ENCODE measurements at regions not wholly inside any gene's neighbourhood (a gene's known extent, or its start where the extent isn't known, plus 50 kb on each side); places are given as distances from the start of the nearest gene placed in this dataset.
"Not testable (repeated sequence)": the region's sequence is repeated elsewhere in the genome, so short reads cannot be mapped to it uniquely, and the experiment has no call there.

GRCh38 chr7:145104400-145104799, 268.5 kb upstream of the TPK1 start:
- no peak for DNase-seq (ENCODE audit: low read depth)

GRCh38 chr7:145102199-145102598, 266.3 kb upstream of the TPK1 start:
- DNase-seq (ENCODE audit: low read depth) = not testable (repeated sequence)

- DNase-seq (ENCODE audit: low read depth) = no peak
These were observed 256.9 kb upstream of the TPK1 start for GRCh38 chr7:145092766-145093165.

DNA sequence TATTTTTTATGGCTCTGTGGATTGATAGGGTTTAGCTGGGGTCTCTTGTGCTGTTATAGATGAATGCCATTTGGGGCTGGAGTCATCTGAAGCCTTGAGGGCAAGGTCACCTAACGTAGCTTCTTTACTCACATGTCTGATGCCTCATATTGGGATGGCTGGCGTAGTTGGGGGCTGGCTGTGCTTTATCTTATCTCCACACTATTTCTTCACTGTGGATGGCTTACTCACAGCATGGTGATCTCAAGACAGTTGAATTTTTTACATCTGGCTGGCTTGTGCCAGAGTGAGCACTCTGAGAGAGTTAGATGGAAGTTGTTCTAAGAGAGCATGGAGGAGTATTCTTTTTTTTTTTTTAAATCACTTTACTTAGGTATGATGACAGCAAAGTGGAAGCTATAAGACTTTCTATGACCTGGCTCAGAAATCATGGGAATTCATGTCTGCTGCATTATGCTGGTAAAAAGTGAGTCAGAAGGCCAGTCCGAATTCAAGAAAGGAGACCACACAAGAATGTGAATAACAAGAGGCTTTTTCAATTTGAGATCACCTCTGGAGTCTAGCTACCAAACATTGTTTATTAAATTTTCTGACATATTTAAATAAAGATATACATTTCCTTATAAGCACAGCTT, 252.4 kb upstream of the TPK1 start:
- DNase-seq (ENCODE audit: low read depth) = no peak

DNA sequence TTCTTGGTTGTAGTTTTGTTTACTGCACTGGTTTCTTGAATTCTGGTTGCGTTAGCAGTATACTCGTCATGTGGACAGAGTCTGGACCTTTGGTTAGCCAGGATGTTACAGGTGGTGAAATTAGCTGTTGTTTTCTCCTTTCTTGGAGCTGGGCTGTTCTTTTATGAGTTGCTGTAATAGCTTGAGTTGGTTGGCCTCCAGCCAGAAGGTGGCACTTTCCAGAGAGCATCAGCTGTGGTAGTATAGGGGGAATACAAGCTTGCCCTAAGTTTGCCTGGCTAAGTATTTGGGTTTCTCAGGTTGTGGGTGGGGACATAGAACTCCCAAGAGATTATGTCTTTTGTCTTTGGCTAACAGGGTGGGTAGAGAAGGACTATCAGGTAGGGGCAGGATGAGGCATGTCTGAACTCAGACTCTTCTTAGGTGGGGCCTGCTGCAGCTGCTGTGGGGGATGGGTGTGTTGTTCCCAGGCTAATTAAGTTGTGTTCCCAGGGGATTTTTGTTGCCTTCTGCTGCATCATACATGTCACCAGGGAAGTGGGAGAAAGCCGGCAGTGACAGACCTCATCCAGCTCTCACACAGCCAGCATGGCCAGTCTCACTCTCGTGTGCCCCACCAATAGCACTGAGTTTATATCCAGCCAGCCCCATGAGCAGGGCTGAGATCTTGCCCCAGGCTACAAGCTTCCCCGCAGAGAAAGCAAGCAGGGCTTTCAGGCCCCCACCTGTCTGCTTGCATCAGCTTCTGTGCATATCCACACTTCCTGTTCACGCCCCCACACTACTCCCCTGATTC, 246.7 kb upstream of the TPK1 start:
- DNase-seq (ENCODE audit: low read depth) = no peak

- DNase-seq (ENCODE audit: low read depth) = no peak
These were observed 229.6 kb upstream of the TPK1 start for GRCh38 chr7:145065473-145065872.

- no peak for DNase-seq (ENCODE audit: low read depth)
These were observed 228.3 kb upstream of the TPK1 start for GRCh38 chr7:145064114-145064513.

DNA sequence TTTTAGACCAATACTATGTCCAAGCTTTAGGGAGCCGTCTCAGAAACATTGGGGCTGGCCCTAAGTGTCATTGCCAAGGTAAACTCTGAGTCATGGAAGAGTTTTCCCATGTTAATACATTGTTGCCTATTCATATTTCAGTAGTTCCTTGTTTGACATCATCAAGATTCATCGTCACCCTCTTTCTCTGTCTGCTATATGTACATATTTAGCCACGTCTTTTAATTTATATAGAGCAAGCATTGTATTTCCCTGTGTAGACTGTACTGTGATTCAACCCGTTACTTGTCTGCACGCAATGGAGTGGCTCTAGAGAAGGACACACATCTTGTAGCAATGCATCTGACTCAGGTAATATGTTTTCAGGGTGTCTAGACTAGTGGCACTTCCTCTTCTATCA, 217.9 kb upstream of the TPK1 start:
- no peak for DNase-seq (ENCODE audit: low read depth)

DNA sequence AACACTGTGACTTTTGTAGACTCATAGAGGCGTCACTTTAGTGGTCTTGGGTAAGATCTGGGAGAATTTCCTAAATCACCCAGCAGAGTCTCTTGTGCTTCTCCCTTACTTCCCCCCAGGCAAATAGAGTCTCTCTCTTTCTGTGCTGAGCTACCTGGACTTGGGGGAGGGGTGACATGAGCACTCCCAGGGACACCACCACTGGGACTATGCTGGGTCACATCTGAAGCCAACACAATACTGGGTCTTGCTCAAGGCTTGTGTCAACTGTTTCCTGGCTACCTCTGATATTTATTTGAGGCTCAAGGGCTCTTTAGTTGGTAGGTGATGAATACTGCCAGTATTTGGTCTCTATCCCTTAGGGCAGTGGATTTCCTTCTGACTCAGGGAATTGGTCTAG, 214.6 kb upstream of the TPK1 start:
- DNase-seq (ENCODE audit: low read depth) = no peak

- peak; percentile 19 for DNase-seq (ENCODE audit: low read depth)
These were observed 201.0 kb upstream of the TPK1 start for GRCh38 chr7:145036604-145037405.

DNA sequence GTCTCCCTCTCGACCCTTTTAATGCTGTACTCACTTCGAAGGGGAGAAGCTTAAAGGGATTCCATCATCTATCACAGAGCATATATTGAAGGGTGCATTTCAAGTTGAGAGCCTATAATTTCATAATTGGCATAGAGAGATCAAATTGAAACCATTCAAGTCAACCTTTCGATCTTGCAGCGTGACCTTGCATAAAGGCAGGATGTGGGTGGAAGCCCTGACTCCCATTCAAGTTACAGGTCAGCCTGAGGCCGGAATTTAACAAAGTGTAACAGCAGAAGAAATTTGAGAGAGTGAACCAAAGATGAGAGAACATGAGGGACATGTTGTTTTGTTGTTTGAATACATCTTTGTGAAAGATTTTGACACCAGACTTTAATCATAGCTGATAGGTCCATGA, 195.3 kb upstream of the TPK1 start:
- DNase-seq (ENCODE audit: low read depth) = no peak

GRCh38 chr7:145030754-145031153, 194.9 kb upstream of the TPK1 start:
- no peak for DNase-seq (ENCODE audit: low read depth)

GRCh38 chr7:145020454-145020853, 184.6 kb upstream of the TPK1 start:
- no peak for DNase-seq (ENCODE audit: low read depth)

DNA sequence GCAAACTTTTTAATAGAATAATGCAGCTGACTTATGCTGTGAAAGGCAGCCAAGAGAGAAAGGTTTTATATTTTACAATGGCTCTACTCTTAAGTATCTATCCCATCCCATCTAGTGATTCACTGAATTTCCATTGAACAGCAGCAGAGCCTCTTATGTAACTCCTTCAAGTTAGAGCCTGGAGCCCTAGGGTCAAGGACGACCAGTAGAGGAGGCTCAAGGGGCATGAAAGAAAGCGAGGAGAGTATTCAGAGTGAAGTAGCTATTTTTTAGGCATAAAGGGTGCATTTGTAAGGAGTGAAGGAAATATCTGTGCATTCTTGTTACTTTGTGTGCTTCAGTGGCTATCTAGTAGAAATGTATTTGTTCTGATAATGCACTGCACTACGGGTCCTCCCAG, 180.2 kb upstream of the TPK1 start:
- DNase-seq (ENCODE audit: low read depth) = no peak

GRCh38 chr7:145009876-145010275, 174.0 kb upstream of the TPK1 start:
- no peak for DNase-seq (ENCODE audit: low read depth)

DNA sequence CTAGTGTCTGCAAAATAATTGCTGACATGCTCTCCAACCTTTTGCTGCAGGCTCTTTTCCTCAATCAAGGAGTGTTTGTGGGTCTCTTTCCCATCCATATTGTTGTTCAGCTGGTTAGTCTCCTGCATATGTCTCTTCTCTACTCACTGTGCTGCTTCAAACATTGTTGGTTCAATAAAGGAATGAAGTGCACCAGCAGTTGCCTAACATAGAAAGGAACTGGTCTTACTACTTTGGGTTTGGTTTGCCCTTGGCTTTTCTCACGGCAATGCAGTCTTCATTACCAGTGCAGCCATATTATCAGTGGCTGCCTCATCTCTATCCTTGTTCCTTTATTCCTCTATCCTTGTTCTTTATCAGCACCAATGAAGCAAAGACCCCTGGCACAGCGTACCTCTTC, 169.7 kb upstream of the TPK1 start:
- DNase-seq (ENCODE audit: low read depth) = no peak

- no peak for DNase-seq (ENCODE audit: low read depth)
These were observed 161.7 kb upstream of the TPK1 start for GRCh38 chr7:144997512-144997911.

DNA sequence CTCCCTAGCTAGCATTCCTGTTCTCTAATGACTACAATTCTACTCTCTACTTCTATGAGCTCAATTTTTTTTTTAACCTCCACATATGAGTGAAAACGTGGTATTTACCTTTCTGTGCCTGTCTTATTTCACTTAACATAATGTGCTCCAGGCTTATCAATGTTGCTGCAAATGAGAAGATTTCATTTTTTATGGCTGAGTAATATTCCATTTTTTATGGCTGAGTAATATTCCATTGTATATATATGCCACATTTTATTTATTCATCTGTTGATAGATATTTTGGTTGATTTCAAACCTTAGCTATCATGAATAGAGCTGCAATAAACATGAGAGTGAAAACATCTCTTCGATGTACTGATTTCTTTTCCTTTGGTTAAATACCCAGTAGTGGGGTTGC, 159.6 kb upstream of the TPK1 start:
- no peak for DNase-seq (ENCODE audit: low read depth)

DNA sequence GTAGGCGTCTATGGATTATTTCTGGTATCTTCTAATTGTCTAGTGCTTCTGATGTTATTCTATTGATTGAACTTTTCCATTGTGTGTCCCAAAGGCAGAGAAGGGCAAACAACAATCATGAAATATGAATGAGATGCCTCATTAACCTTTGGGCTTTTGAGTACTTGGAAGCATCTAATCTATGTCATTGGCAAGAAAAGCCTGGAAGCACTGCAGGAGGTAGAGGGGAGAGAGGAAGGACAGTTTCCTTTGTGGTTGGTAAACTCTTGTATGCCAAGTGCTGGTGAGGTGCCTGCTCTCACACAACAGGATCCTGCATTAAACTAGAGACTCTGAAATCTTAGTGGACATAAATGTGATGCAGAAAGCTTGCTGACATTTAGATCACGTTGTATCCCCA, 155.2 kb upstream of the TPK1 start:
- DNase-seq (ENCODE audit: low read depth) = no peak

GRCh38 chr7:144987686-144988085, 151.8 kb upstream of the TPK1 start:
- DNase-seq (ENCODE audit: low read depth) = no peak

GRCh38 chr7:144982133-144982532, 146.3 kb upstream of the TPK1 start:
- DNase-seq (ENCODE audit: low read depth) = no peak

DNA sequence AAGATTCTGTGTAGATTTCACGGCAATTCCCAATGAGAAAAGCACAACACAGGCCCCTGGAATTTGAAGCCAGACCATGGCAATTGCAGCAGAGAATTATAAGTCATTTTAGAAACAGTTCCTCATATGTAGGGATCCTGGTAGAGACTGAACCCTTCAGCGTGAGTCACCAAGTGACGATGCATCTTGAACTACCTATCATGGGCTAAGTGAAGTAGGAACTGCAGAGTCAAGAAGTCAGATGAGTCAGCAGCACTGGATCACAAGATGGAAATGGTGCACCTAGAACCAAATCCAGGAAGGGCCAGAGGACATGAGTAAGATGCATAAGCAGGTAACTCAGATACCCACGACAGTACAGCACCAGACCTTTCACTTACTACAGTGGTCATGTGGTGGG, 140.0 kb upstream of the TPK1 start:
- no peak for DNase-seq (ENCODE audit: low read depth)

GRCh38 chr7:144969787-144970186, 133.9 kb upstream of the TPK1 start:
- DNase-seq (ENCODE audit: low read depth) = no peak

Data from RPMI7951 (cell line).